A673 (cell line): ENCODE measurements at regions not wholly inside any gene's neighbourhood (a gene's known extent, or its start where the extent isn't known, plus 50 kb on each side); places are given as distances from the start of the nearest gene placed in this dataset.
"Not testable (repeated sequence)": the region's sequence is repeated elsewhere in the genome, so short reads cannot be mapped to it uniquely, and the experiment has no call there.

Source experiments
- BruUV-seq: library from RNA; stranded (reverse); fragments of 400-500 nt; replicated peaks from 2 replicates; lab custom pipeline; 2021; lab: Mats Ljungman, UMichigan
- CTCF ChIA-PET: fragments of 300-600 bp; sonication (Branson Sonifier 250); formaldehyde crosslinking; loops from one replicate; lab custom pipeline; 2022; ENCODE audit warnings: antibody characterized with exemption; lab: Charles Lee
- POLR2A ChIA-PET: fragments of 300-600 bp; sonication (Branson Sonifier 250); formaldehyde crosslinking; loops from one replicate; lab custom pipeline; 2022; ENCODE audit warnings: antibody characterized with exemption; ENCODE audit not compliant: low non-redundant PET; lab: Charles Lee
- DNase-seq: peaks from one replicate; pipeline ENCODE4 v3.0.0-alpha.2; 2015; ENCODE audit warnings: low spot score
- H3K27ac ChIP-seq: fragments of 200-600 bp; sonication (generic); 2 replicates; pipeline ENCODE4 v1.5.1; 2016; ENCODE audit warnings: mixed run types, low read depth, mild to moderate bottlenecking, mixed read lengths, antibody characterized with exemption, low read length; ENCODE audit not compliant: poor library complexity, severe bottlenecking
- H3K27me3 ChIP-seq: fragments of 200-600 bp; sonication (generic); replicated peaks from 2 replicates; pipeline ENCODE4 v1.6.1; 2017; ENCODE audit warnings: mixed run types, low read depth, mild to moderate bottlenecking, mixed read lengths, antibody characterized with exemption, low read length; ENCODE audit not compliant: insufficient read depth, poor library complexity
- H3K36me3 ChIP-seq: fragments of 200-600 bp; sonication (generic); 2 replicates; pipeline ENCODE4 v1.6.1; 2016; ENCODE audit warnings: mixed run types, mild to moderate bottlenecking, mixed read lengths, antibody characterized with exemption, low read length; ENCODE audit not compliant: insufficient read depth, poor library complexity, severe bottlenecking
- H3K4me1 ChIP-seq: fragments of 200-600 bp; sonication (generic); 2 replicates; pipeline ENCODE4 v1.6.1; 2017; ENCODE audit warnings: mixed run types, mild to moderate bottlenecking, mixed read lengths, antibody characterized with exemption, low read length; ENCODE audit not compliant: insufficient read depth, poor library complexity, severe bottlenecking
- H3K4me3 ChIP-seq: fragments of 200-600 bp; sonication (generic); 2 replicates; pipeline ENCODE4 v1.5.1; 2016; ENCODE audit warnings: low read depth, mixed run types, mild to moderate bottlenecking, mixed read lengths, low read length; ENCODE audit not compliant: poor library complexity, severe bottlenecking
- H3K9me3 ChIP-seq: fragments of 200-600 bp; sonication (generic); 2 replicates; pipeline ENCODE4 v1.6.1; 2016; ENCODE audit warnings: mixed run types, low read depth, mild to moderate bottlenecking, mixed read lengths, antibody characterized with exemption, low read length; ENCODE audit not compliant: poor library complexity, severe bottlenecking
- intact Hi-C: fragments of 100-400 bp; cut with micrococcal nuclease; formaldehyde crosslinking; loops from one replicate; pipeline ENCODE4 v1.10.0; 2022; ENCODE audit not compliant: unreplicated experiment

- H3K27me3 ChIP-seq, BruUV-seq, CTCF ChIA-PET, POLR2A ChIA-PET, intact Hi-C loops, H3K4me1 ChIP-seq, H3K9me3 ChIP-seq, DNase-seq, H3K4me3 ChIP-seq, H3K27ac ChIP-seq, H3K36me3 ChIP-seq: not testable (repeated sequence)
These were observed 1958.3 kb downstream of the FOXD4L5 start for GRCh38 chr9:63326665-63327064.

GRCh38 chr9:63325696-63326095 lies 1959.3 kb downstream of the FOXD4L5 start:
- POLR2A ChIA-PET, H3K36me3 ChIP-seq, CTCF ChIA-PET, H3K9me3 ChIP-seq, intact Hi-C loops, H3K27me3 ChIP-seq, DNase-seq, H3K4me3 ChIP-seq, BruUV-seq, H3K4me1 ChIP-seq, H3K27ac ChIP-seq: not testable (repeated sequence)

DNA sequence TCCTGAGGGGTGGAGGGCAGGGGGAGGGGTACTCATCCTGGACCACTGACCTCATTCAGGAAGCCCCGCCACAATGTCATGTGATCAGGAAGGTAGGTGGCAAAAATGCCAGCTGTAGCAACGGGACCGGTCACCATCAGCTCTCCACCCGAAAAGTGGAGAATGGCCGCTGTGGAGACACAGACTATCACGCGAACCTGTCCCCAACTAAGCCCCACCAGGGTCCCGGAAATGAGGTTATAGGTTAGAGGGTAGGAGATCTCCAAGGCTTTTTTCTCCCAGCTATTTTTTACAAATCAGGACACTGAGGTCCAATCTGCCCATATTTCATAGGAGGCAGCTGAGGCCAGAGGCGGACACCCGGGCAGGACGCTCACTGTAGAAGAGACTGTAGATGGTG lies 1966.9 kb downstream of the FOXD4L5 start:
- H3K36me3 ChIP-seq, H3K9me3 ChIP-seq, CTCF ChIA-PET, H3K4me3 ChIP-seq, BruUV-seq, H3K27me3 ChIP-seq, POLR2A ChIA-PET, H3K4me1 ChIP-seq, H3K27ac ChIP-seq, DNase-seq, intact Hi-C loops: not testable (repeated sequence)

DNA sequence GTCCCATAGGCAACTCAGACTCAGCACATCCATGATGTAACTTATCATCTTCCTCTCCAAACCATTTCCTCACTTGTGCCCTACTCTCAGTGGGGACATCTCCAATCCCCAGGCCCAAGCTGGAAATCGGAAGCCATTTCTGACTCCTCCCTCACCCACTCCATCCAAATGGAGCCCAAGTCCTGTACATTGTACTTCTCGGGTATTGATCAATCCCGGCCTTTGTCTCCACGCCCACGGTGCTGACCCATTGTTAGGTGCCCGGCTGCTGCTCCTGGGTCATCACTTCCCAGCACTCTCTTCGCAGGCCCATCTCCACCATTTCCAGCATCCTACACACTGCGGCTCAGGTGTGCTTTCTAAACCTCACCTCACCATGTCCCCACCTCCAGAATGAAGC lies 1969.6 kb downstream of the FOXD4L5 start:
- H3K9me3 ChIP-seq, CTCF ChIA-PET, DNase-seq, intact Hi-C loops, H3K4me3 ChIP-seq, H3K36me3 ChIP-seq, H3K4me1 ChIP-seq, H3K27me3 ChIP-seq, POLR2A ChIA-PET, H3K27ac ChIP-seq, BruUV-seq: not testable (repeated sequence)

DNA sequence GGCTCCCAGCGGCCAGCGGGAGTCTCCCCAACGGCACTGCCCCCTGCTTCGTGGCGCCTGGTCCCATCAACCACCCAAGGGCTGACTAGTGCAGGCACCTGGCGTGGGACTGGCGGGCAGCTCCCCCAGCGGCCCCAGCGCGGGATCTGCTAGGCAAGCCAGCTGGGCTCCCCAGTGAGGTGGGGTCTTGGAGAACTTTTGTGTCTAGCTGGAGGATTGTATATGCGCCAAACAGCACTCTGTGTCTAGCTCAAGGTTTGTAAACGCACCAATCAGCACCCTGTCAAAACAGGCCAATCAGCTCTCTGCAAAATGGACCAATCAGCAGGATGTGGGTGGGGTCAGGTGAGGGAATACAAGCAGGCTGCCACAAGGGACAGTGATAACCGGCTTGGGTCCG lies 1988.2 kb downstream of the FOXD4L5 start:
- POLR2A ChIA-PET, CTCF ChIA-PET, DNase-seq, H3K9me3 ChIP-seq, H3K27ac ChIP-seq, H3K36me3 ChIP-seq, H3K4me3 ChIP-seq, H3K4me1 ChIP-seq, intact Hi-C loops, H3K27me3 ChIP-seq, BruUV-seq: not testable (repeated sequence)

GRCh38 chr9:63296366-63296765 lies 1988.6 kb downstream of the FOXD4L5 start:
- BruUV-seq, H3K27me3 ChIP-seq, DNase-seq, H3K9me3 ChIP-seq, intact Hi-C loops, H3K27ac ChIP-seq, H3K4me3 ChIP-seq, CTCF ChIA-PET, H3K36me3 ChIP-seq, H3K4me1 ChIP-seq, POLR2A ChIA-PET: not testable (repeated sequence)

DNA sequence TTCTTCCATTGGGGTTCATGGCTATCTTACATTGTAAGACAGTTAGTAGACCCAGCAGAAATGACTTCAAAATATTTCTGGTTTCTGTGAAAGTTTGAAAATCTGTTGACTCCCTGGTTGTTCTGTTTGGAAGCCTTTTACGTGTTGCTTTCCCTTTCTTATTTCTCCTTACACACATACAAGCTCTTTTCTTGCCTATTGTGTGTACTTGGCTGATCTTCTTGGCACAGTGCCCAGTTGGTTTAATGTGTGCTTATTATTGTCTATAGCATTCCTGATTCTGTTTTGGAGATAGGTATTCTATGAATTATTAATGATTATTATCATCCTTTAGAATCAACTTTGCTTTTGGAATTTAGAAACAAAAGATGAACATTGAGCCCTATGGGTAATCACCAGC lies 1995.0 kb downstream of the FOXD4L5 start:
- H3K36me3 ChIP-seq, POLR2A ChIA-PET, H3K4me3 ChIP-seq: not testable (repeated sequence)

More for the DNA sequence above, 1995.0 kb downstream of the FOXD4L5 start:
- H3K4me1 ChIP-seq, intact Hi-C loops, CTCF ChIA-PET, H3K27me3 ChIP-seq, H3K27ac ChIP-seq, BruUV-seq, H3K9me3 ChIP-seq: not testable (repeated sequence)
- peak; percentile 17 for DNase-seq
